SKM-1 treated with dmso at 0.1 percent for 144 hours (cell line): ENCODE measurements at regions not wholly inside any gene's neighbourhood (a gene's known extent, or its start where the extent isn't known, plus 50 kb on each side); places are given as distances from the start of the nearest gene placed in this dataset.

Experiments used
- DNase-seq: peaks from one replicate; lab custom pipeline; 2025; ENCODE audit not compliant: unreplicated experiment; lab: John Stamatoyannopoulos, UW

GRCh38 chr6:50214937-50215336, 165.2 kb upstream of the DEFB112 start:
- no peak for DNase-seq

- DNase-seq = no peak
Measured at GRCh38 chr6:50217841-50218240, 168.1 kb upstream of the DEFB112 start.

GRCh38 chr6:50236164-50236563, 186.4 kb upstream of the DEFB112 start:
- DNase-seq = no peak

- no peak for DNase-seq
Measured at GRCh38 chr6:50239853-50240252, 190.1 kb upstream of the DEFB112 start.

GRCh38 chr6:50240986-50241385, 191.3 kb upstream of the DEFB112 start:
- DNase-seq = no peak

GRCh38 chr6:50249493-50249892, 199.8 kb upstream of the DEFB112 start:
- no peak for DNase-seq

GRCh38 chr6:50257322-50257721, 207.6 kb upstream of the DEFB112 start:
- no peak for DNase-seq

GRCh38 chr6:50259903-50260302, 210.2 kb upstream of the DEFB112 start:
- DNase-seq = no peak

- no peak for DNase-seq
Measured at GRCh38 chr6:50264995-50265571, 215.4 kb upstream of the DEFB112 start.

GRCh38 chr6:50270415-50270814, 220.7 kb upstream of the DEFB112 start:
- DNase-seq = no peak

GRCh38 chr6:50271266-50271665, 221.5 kb upstream of the DEFB112 start:
- no peak for DNase-seq

- no peak for DNase-seq
Measured at GRCh38 chr6:50271817-50272216, 222.1 kb upstream of the DEFB112 start.

GRCh38 chr6:50272611-50273010, 222.9 kb upstream of the DEFB112 start:
- no peak for DNase-seq

GRCh38 chr6:50276771-50277261, 227.1 kb upstream of the DEFB112 start:
- DNase-seq = no peak

GRCh38 chr6:50277774-50278173, 228.0 kb upstream of the DEFB112 start:
- no peak for DNase-seq

- DNase-seq = no peak
Measured at GRCh38 chr6:50278663-50279062, 228.9 kb upstream of the DEFB112 start.

GRCh38 chr6:50285735-50286134, 236.0 kb upstream of the DEFB112 start:
- DNase-seq = no peak

- no peak for DNase-seq
Measured at GRCh38 chr6:50288241-50288640, 238.5 kb upstream of the DEFB112 start.

- no peak for DNase-seq
Measured at GRCh38 chr6:50288881-50289280, 239.2 kb upstream of the DEFB112 start.

GRCh38 chr6:50289366-50289765, 239.6 kb upstream of the DEFB112 start:
- no peak for DNase-seq

GRCh38 chr6:50301307-50301706, 251.6 kb upstream of the DEFB112 start:
- no peak for DNase-seq

- no peak for DNase-seq
Measured at GRCh38 chr6:50305660-50306059, 255.9 kb upstream of the DEFB112 start.

- DNase-seq = no peak
Measured at GRCh38 chr6:50318536-50318935, 268.8 kb upstream of the DEFB112 start.
